G401 (cell line): ENCODE measurements at regions not wholly inside any gene's neighbourhood (a gene's known extent, or its start where the extent isn't known, plus 50 kb on each side); places are given as distances from the start of the nearest gene placed in this dataset.
A peak's percentile ranks its signal among the peaks of the same experiment; 100 is the strongest.

Source experiments
- DNase-seq: peaks from one replicate; pipeline ENCODE4 v3.0.0-alpha.2; 2015; ENCODE audit warnings: low spot score
- in situ Hi-C: cut with HindIII; loops from 2 replicates; pipeline ENCODE4 v1.10.0; 2016; ENCODE audit warnings: low sequenced_read_pairs, mixed read lengths

DNA sequence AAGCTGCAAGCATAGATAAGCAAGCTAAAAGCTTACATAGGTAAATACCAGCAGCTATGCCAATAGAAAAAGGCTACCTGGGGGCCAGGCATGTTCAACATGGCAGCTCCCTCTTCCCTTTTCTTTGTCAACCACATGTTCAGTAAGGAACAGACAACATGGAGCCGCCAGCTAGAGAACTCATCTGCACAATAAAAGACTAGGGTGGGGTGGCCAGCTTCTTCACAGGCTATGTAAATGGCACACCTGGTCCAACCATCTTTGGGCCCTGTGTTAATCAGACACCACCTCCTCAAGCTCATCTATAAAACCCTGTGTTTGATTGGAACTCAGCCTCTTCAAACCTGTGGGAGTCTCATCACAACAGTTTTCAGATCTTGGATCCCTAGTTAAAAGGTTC, 129.7 kb upstream of the TMPO start:
- in situ Hi-C loops: no loop called here
- no peak for DNase-seq

DNA sequence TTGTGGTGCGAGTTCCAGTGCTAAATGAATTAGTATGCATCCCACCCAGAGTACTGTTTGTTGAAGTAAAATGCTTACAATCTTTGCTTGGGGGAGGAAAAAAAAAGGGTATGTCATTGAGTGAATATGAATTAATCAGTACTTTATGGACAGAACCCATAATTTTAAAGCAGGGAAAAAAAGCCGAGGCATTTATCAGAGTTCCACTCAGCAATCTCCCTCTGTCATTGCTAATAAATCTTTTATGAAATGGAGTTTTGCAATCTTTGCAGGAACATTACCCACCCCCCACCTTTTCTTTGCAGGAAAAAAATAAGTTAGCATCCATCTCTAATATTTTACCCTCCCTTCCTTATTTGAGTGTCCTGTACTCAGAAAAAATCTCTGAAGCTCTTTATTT, 127.9 kb upstream of the TMPO start:
- no peak for DNase-seq
- in situ Hi-C loops: no loop called here

DNA sequence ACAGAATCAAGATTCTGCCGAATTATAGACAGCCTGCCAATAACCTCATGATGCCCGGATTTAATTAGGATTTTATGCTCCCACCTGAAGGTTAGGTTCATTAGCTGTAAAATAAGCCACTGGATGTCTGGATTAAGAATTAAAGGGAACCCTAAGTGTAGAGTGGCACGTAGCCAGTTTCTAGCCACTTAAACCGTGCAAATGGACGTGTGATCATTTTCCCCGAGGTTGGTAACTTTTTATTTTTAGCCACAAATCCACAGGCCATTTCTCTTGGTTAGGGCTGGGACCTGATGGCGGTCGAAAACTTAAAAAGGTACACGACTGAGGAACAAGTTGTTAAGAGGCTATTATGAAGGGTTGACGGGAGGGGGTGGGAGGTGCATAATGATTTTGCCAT, 127.3 kb upstream of the TMPO start:
- in situ Hi-C loops: no loop called here
- no peak for DNase-seq

GRCh38 chr12:98389593-98389992, 125.8 kb upstream of the TMPO start:
- in situ Hi-C loops: no loop called here
- no peak for DNase-seq

GRCh38 chr12:98397323-98398105, 117.9 kb upstream of the TMPO start:
- in situ Hi-C loops: no loop called here
- peak; percentile 86 for DNase-seq

DNA sequence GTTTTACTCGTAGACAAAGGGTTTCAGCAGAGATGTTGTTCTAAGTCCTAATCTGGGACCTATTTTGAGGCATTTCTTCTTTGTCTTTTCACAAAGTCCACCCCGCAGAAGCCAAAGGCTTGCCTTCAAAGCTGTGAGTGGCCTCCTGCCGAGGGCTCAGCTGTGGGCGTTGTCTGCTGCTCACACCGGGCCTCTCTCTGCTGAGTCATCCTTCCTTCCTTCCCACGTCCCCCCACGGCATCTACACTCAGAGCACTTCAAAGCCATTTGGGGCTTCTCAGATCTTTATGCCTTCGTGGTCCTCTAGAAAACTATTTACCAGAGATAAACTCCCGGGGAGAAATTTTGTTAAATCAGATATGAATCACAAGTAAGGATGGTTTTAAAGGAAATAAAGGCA, 115.9 kb upstream of the TMPO start:
- in situ Hi-C loops: no loop called here
- DNase-seq: no peak

DNA sequence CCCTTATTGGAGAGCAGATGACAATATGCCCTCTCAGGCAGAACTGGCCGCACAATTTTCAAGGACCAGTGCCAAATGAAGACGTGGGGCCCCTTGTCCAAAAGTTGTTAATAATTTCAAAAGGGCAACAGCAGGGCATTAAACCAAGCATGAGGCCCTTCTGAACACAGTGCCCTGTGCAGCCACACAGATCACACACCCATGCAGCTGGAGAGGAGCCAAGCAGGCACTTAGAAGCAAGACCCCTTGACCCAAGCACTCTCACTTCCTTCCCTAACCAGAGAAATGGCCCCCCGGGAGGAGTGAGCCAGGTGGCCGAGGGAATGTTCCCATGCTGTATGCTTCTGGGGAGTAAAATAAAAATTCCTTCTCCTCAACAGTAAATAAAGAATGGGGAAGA, 114.0 kb upstream of the TMPO start:
- in situ Hi-C loops: no loop called here
- DNase-seq: no peak

DNA sequence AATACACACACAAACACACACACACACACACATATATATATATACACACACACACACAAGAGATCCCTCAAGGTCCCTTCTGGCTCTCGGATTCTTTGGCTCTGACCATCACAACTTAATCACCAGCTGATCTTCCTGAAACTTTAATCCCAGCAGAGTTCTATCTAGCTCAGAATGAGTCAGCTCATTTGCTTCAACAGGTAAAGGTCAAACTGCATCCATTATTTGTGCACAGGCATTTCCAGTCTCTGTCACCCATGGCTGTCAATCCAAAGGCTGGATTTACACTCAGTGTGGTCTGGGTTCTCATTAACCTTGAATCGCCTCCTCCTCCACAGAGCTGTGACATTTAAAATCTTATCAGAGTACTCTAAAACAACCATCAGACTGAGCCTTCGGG, 113.3 kb upstream of the TMPO start:
- in situ Hi-C loops: no loop called here
- DNase-seq: no peak

GRCh38 chr12:98402671-98403070, 112.7 kb upstream of the TMPO start:
- no peak for DNase-seq
- in situ Hi-C loops: no loop called here

DNA sequence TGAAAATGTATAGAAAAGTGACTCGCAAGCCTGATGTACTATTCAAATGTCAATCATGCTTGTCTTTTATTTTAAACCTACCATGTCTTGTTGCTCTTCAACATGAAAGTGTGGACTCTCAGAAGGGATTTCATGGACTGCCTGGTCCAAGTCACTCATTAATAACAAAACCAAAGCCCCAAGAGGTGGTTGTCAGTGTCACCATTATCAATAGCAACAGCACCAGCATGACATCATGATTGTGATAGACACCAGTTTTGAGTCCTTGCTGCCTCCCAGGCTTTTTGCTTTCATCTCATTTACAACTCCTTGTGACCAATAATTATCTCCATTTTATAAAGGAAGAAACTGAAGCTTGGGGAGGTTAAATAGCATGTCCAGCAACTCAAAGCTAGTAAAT, 112.0 kb upstream of the TMPO start:
- in situ Hi-C loops: no loop called here

DNA sequence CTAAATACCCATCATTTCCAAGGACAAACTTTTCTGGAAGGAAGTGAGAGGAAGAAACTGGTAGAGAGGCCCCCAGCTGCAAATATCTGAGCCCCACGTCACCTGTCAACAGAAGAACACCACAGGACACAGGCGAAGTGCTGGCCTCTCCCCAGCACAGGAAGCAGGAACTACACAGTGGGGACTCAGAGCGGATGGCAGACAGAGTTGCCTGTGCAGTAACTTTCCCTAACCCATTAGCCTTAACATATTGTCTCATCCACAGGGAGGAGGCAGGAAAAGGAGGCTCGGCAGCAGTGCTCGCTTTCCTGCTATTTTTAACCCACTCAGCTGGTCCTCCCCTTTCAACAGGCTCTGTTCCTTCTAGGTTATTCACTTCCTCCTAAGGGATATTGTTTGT, 111.5 kb upstream of the TMPO start:
- no peak for DNase-seq
- in situ Hi-C loops: no loop called here

More for the DNA sequence above, 112.0 kb upstream of the TMPO start:
- DNase-seq: no peak

- no peak for DNase-seq
- in situ Hi-C loops: no loop called here
Observed at GRCh38 chr12:98405805-98406366, 109.5 kb upstream of the TMPO start.

- no peak for DNase-seq
- in situ Hi-C loops: no loop called here
Observed at GRCh38 chr12:98406378-98406777, 109.0 kb upstream of the TMPO start.

- in situ Hi-C loops: no loop called here
- no peak for DNase-seq
Observed at GRCh38 chr12:98408681-98409080, 106.7 kb upstream of the TMPO start.

DNA sequence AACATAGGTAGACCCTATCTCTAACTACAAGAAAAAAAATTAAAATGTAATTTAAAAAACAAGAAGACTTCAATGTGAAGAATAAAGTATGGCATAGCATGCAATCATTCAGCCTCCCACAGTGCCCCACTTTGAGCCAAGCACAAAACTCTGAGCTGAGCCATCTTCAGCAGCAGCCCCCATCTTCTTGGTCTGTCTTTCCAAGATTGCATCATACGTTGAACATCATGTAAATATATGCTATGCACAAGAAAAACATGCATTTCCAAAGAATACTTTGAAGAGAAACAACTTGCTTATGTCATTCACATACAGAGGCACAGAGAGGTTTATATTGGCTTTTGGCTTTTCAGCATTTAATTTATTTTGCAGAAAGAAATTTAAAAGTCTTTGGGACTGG, 105.8 kb upstream of the TMPO start:
- DNase-seq: no peak
- in situ Hi-C loops: no loop called here

DNA sequence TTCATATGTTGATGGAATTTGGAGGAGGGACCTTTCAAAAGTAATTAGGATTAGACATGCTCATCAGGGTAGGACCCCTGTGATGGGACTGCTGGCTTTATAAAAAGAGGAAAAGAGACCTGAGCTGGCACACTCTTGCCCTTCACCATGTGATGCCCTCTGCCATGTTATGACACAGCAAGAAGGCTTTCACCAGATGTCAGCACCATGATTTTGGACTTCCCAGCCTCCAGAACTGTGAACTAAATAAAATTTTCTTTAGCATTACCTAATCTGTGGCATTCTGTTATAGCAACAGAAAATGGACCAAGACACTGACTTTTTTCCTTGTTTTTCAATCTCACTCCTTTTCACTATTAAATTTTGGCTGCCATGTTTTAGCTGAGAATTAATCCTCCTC, 105.0 kb upstream of the TMPO start:
- DNase-seq: no peak
- in situ Hi-C loops: no loop called here

DNA sequence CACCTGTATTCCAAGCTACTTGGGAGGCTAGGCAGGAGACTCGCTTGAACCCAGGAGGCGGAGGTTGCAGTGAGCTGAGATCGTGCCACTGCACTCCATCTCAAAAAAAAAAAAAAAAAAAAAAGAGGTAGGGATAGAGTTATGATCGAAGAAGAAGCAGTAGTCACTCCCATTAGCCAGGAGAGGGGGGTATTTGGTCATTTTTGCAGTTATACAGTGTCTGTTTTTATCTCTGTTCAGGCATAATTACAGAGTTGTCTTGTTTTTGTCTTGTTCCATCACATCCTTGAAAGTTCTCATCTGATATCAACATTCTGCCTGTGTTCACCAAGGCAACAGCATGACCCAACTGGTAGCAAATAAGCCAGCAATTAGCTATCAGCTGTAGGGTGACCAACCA, 98.5 kb upstream of the TMPO start:
- in situ Hi-C loops: no loop called here
- DNase-seq: no peak

- DNase-seq: no peak
- in situ Hi-C loops: no loop called here
Observed at GRCh38 chr12:98417266-98417665, 98.1 kb upstream of the TMPO start.

DNA sequence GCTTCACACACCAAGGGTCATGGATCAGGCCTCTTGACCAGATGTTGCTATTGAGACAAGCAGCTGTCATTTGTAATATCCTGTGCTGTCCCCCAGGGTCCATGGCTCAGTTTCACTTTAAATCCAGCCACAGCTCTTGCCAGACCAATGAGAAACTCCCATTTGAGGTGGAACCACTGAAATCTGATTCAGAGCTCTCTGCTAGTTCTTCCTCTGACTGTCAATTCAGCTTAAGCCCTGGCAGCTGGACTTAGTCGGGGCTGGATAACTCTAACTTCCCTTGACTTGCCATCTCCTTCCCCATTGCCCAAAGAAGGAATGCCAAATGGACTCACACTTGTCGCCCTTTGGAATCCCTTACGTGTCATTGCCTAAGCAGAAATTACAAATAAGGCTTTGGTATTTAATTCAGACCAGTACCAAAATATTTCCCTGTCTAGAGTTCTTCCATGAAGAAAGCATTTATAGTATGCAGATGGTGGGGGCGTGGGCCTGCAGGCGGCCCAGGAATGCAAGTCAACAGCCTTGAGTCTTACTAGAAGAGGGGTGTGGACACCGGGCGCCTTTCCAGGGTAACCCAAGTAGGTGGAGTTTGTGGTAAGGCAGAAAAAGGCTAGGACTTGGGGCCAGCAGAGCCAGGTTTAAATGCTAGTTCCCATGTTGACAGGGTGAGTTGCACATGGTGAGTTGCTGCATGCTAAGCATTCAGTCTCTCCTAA, 96.9 kb upstream of the TMPO start:
- DNase-seq: no peak
- in situ Hi-C loops: no loop called here

GRCh38 chr12:98419081-98419794, 96.2 kb upstream of the TMPO start:
- in situ Hi-C loops: no loop called here
- DNase-seq: no peak
